ENCODE measurements at regions not wholly inside any gene's neighbourhood (a gene's known extent, or its start where the extent isn't known, plus 50 kb on each side); places are given as distances from the start of the nearest gene placed in this dataset.

DNA sequence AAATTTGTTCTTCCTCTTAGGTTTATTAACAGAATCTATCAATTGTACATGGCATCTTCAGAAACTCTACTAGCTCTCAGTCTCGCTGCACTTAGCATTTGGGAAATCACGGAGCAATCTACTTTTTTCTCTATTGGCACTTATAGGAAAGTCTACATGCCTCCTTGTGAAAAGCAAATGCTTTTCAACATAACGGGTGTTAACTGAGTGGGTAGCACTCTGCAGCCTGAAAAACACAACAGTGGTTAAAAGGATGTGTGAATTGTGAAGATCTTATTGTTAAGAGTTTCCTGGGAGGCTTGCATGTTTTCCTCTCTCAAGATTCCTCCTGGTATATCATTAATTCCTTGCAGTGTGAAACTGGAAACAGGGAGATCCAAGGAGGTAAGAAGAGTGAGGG, 204.2 kb upstream of the SESN3 start:
- Histone ChIP-seq H3K9ac (no peak overlapping the region), H2AFZ (ENCODE audit: low read depth) (no peak overlapping the region), H3K4me1 (ENCODE audit: low read depth, poor library complexity, severe bottlenecking) (peaks cover 12% of the 10 kb centered on the region), H3K4me3 (IDR thresholded peaks at IDR 0.05; ENCODE audit: insufficient read depth, low read depth, low read length) (no peak overlapping the region), H3K4me2 (peak overlapping the region; percentile 30; the same call in 1 of the 2 replicates), H3K36me3 (ENCODE audit: insufficient read depth) (no peaks in the 10 kb centered on the region), H3K27me3 (ENCODE audit: insufficient read depth, low read depth) (no peaks in the 10 kb centered on the region), H4K20me1 (ENCODE audit: insufficient read depth) (no peaks in the 10 kb centered on the region), H3K79me2 (ENCODE audit: insufficient read depth, low read depth) (no peaks in the 10 kb centered on the region), H3K27ac (no peak overlapping the region)
- no peak for TF ChIP-seq CTCF (conservative IDR thresholded peaks at IDR 0.05; ENCODE audit: low read depth, low read length)

- no peaks in the 10 kb centered on the region for H3K79me2 ChIP-seq (ENCODE audit: insufficient read depth, low read depth)
- H3K27ac ChIP-seq, result no peak overlapping the region
- peaks cover 12% of the 10 kb centered on the region for H3K4me1 ChIP-seq (ENCODE audit: low read depth, poor library complexity, severe bottlenecking)
- H2AFZ ChIP-seq (ENCODE audit: low read depth), result no peak overlapping the region
- H3K36me3 ChIP-seq (ENCODE audit: insufficient read depth), result no peaks in the 10 kb centered on the region
- H3K4me2 ChIP-seq, result peak overlapping the region; percentile 30; the same call in 1 of the 2 replicates
- H3K4me3 ChIP-seq (IDR thresholded peaks at IDR 0.05; ENCODE audit: insufficient read depth, low read depth, low read length), result no peak overlapping the region
- no peaks in the 10 kb centered on the region for H4K20me1 ChIP-seq (ENCODE audit: insufficient read depth)
- no peak overlapping the region for H3K9ac ChIP-seq
- TF ChIP-seq CTCF (conservative IDR thresholded peaks at IDR 0.05; ENCODE audit: low read depth, low read length), result no peak
- H3K27me3 ChIP-seq (ENCODE audit: insufficient read depth, low read depth), result no peaks in the 10 kb centered on the region
Observed at GRCh38 chr11:95434489-95435057, 203.6 kb upstream of the SESN3 start.

DNA sequence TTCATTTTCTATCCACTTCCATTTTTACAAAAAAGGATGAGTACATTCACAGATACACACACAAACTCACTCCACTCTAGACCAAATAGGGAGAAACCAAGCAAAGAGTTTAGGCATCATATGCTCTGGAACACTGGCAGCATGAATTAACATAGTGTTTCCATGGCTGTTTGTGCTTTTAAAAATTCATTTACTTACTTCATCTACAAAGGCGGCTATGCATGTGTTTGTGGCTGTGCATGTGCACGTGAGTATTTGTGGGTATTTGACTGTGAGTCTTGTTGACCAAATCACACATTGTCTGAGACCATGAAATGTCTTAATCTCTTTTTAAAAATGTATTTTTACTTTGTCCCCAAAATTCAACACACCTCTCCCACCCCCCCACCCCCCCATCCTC, 203.0 kb upstream of the SESN3 start:
- Histone ChIP-seq H3K27me3 (ENCODE audit: insufficient read depth, low read depth) (no peaks in the 10 kb centered on the region), H3K27ac (no peak overlapping the region), H3K9ac (no peak overlapping the region), H4K20me1 (ENCODE audit: insufficient read depth) (no peaks in the 10 kb centered on the region), H3K4me1 (ENCODE audit: low read depth, poor library complexity, severe bottlenecking) (peaks cover 12% of the 10 kb centered on the region), H2AFZ (ENCODE audit: low read depth) (no peak overlapping the region), H3K4me3 (IDR thresholded peaks at IDR 0.05; ENCODE audit: insufficient read depth, low read depth, low read length) (no peak overlapping the region), H3K4me2 (no peak overlapping the region), H3K79me2 (ENCODE audit: insufficient read depth, low read depth) (no peaks in the 10 kb centered on the region), H3K36me3 (ENCODE audit: insufficient read depth) (no peaks in the 10 kb centered on the region)
- no peak for TF ChIP-seq CTCF (conservative IDR thresholded peaks at IDR 0.05; ENCODE audit: low read depth, low read length)

DNA sequence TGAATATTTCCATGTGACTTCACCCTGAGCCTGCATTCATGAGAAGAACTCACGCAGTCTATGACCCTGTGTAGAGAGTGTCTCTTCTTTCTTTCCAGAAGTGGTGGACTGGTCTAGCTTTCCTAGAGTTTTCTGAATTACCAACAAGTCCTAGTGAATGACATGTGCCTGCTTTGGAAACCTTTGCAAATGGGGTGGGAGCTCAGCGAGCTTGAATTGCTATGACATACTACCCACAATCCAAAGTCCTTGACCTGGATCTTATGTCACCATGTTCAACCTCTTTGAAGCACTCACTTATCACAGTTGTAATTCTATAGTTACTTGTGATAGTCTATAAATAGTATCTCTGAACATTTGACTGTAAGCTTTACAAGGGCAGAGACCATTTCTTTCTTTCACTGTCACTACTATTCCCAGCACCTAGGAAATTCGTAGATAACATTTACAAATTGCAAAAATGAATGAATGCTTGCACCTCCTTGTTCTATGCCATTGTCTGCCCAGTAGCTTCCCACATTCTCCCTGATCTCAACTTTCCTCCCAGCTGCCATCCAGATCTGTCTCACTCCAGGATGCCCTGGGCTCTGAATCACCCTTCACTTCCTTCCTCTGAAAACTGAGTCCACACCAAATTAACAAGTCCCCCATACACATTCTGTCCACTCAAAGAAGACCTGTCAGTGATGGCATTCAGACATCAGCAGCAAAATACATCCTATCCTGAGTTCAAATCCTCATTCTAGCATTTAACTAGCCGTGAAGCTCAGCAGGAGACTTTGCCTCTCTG, 201.9 kb upstream of the SESN3 start:
- no peak for TF ChIP-seq CTCF (conservative IDR thresholded peaks at IDR 0.05; ENCODE audit: low read depth, low read length)
- H3K4me1 ChIP-seq (ENCODE audit: low read depth, poor library complexity, severe bottlenecking), result peaks cover 12% of the 10 kb centered on the region
- no peak overlapping the region for H3K4me2 ChIP-seq
- no peaks in the 10 kb centered on the region for H3K36me3 ChIP-seq (ENCODE audit: insufficient read depth)
- no peak overlapping the region for H3K9ac ChIP-seq
- no peak overlapping the region for H3K4me3 ChIP-seq (IDR thresholded peaks at IDR 0.05; ENCODE audit: insufficient read depth, low read depth, low read length)
- no peaks in the 10 kb centered on the region for H3K79me2 ChIP-seq (ENCODE audit: insufficient read depth, low read depth)
- H2AFZ ChIP-seq (ENCODE audit: low read depth), result no peak overlapping the region
- no peaks in the 10 kb centered on the region for H3K27me3 ChIP-seq (ENCODE audit: insufficient read depth, low read depth)
- no peak overlapping the region for H3K27ac ChIP-seq
- H4K20me1 ChIP-seq (ENCODE audit: insufficient read depth), result no peaks in the 10 kb centered on the region
